ENCODE measurements at regions not wholly inside any gene's neighbourhood (a gene's known extent, or its start where the extent isn't known, plus 50 kb on each side); places are given as distances from the start of the nearest gene placed in this dataset.
A peak's percentile ranks its signal among the peaks of the same experiment; 100 is the strongest.

DNA sequence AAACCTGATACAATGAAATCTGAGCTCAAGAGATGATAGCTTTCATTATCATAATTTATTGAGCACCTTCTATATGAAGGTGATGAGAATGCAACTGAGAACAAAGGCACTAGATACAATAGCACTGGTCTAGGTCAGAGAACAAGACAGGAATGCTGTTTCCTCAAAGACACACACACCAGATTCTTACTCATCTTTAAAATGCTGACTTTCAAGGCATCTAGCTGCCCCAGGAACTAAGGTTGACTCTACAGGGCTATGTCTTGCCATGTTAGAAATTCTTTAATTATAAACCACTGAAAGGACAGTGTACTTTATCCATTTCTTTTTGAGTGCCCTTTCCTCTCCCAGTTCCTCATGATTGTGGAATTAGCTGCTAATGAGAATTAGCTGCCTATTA, 195.4 kb upstream of the RMST start:
- H3K4me3 ChIP-seq (ENCODE audit: low read depth, low read length): no peak overlapping the region
- DNase-seq (ENCODE audit: low read depth): no peak
- TF ChIP-seq, protein P1, sequence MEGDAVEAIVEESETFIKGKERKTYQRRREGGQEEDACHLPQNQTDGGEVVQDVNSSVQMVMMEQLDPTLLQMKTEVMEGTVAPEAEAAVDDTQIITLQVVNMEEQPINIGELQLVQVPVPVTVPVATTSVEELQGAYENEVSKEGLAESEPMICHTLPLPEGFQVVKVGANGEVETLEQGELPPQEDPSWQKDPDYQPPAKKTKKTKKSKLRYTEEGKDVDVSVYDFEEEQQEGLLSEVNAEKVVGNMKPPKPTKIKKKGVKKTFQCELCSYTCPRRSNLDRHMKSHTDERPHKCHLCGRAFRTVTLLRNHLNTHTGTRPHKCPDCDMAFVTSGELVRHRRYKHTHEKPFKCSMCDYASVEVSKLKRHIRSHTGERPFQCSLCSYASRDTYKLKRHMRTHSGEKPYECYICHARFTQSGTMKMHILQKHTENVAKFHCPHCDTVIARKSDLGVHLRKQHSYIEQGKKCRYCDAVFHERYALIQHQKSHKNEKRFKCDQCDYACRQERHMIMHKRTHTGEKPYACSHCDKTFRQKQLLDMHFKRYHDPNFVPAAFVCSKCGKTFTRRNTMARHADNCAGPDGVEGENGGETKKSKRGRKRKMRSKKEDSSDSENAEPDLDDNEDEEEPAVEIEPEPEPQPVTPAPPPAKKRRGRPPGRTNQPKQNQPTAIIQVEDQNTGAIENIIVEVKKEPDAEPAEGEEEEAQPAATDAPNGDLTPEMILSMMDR (IDR thresholded peaks at IDR 0.05; ENCODE audit: low read depth, low read length, missing control alignments): no peak
- in situ Hi-C loops (cut with HindIII; ENCODE audit: low sequenced_read_pairs): no loop called here

DNA sequence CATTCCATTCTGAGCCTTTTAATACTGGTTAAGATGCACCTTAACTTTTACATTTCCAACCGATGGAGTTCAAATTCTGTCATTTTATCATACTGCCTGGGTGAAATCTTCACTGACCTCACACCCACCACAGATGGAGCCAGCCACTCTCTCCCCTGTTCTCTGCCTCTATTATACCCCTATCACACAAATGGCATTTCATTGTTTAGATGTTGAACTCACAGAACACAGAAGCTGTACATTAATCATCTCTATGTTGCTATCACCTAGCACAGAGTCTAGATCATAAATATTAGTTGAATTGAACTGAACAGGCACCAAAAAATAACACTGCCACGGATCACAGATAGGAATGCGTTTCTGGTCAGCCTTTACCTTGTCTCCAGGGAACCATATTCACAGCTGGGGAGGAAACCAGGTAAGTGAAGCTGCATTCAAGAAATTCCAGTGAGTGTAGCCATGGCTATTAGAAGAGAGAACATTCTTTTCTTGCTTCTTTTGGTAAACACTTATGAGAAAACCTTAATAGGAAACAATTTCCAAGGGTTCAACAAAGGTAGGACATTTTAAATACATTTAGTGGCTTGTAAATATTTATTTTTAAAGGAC, 194.9 kb upstream of the RMST start:
- H3K4me3 ChIP-seq (ENCODE audit: low read depth, low read length): no peak overlapping the region
- in situ Hi-C loops (cut with HindIII; ENCODE audit: low sequenced_read_pairs): no loop called here
- TF ChIP-seq, protein P1 (IDR thresholded peaks at IDR 0.05; ENCODE audit: low read depth, low read length, missing control alignments): no peak
- DNase-seq (ENCODE audit: low read depth): no peak

DNA sequence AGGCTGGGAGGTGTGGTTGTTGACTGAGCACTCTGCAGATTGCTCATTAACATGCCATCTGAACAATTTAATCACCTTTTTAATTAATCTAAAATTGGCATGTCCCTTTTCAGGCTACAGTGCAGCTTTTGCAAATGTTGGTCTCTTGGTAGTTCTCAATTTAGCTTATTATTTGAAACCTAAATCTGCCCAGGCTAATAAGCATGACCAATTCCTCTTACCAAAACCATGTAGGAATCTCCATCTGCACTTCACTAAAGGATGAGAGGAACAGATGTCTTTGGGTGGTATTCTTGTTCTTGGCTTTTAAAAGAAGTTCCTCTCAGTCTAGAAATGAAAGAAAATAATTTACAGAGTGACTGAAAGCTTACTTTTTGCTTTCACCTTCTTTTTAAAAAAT, 190.1 kb upstream of the RMST start:
- no peak overlapping the region for H3K4me3 ChIP-seq (ENCODE audit: low read depth, low read length)
- in situ Hi-C loops (cut with HindIII; ENCODE audit: low sequenced_read_pairs): loop anchor here (5.0 kb wide), 1 partner anchor 50 kb away; no protein-coding TSS in a partner anchor
- TF ChIP-seq, protein P1 (IDR thresholded peaks at IDR 0.05; ENCODE audit: low read depth, low read length, missing control alignments): no peak
- DNase-seq (ENCODE audit: low read depth): no peak

DNA sequence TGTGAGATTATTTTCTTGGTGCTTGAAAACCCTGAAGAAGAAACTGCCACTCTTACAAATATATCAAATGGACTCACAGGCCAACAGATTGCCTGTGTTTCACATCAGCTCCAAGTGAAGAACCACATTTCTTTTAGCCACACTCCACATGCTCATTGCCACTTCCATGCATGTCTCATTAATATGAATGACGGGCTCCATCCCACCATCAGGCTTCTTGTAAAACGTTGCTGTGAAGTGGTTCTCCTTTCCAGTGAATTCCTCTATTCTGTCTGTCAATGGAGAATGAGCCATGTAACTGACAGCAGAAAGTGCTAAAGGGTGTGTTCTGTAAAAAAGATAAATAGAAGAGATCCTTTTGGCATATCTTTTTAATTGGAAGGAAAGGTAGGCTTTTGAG, 188.2 kb upstream of the RMST start:
- no peak for DNase-seq (ENCODE audit: low read depth)
- TF ChIP-seq, protein P1 (IDR thresholded peaks at IDR 0.05; ENCODE audit: low read depth, low read length, missing control alignments): no peak
- H3K4me3 ChIP-seq (ENCODE audit: low read depth, low read length): no peak overlapping the region
- in situ Hi-C loops (cut with HindIII; ENCODE audit: low sequenced_read_pairs): loop anchor here (5.0 kb wide), 1 partner anchor 52 kb away; no protein-coding TSS in a partner anchor

DNA sequence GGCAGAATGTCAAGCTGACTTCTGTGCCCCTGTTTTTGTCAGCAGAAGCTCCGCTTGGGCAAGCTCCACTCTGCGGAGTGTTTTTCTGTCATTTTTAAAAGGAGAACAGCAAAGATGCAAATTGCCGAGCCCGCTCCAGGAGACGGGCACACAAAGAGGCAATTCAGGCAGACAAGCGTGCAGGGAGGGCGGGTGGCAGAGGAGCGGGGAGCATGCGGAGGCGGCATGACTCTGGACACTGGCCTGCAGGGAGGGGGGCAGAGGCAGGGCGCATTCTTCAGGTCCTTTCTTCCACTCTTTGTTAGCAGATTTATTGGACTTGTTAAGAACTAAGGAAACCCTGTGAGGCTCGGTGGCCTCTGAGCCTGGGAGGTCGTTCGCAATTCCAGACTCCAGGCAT, 187.3 kb upstream of the RMST start:
- no peak for DNase-seq (ENCODE audit: low read depth)
- H3K4me3 ChIP-seq (ENCODE audit: low read depth, low read length): peak overlapping the region; percentile 7
- TF ChIP-seq, protein P1 (IDR thresholded peaks at IDR 0.05; ENCODE audit: low read depth, low read length, missing control alignments): no peak
- in situ Hi-C loops (cut with HindIII; ENCODE audit: low sequenced_read_pairs): no loop called here

DNA sequence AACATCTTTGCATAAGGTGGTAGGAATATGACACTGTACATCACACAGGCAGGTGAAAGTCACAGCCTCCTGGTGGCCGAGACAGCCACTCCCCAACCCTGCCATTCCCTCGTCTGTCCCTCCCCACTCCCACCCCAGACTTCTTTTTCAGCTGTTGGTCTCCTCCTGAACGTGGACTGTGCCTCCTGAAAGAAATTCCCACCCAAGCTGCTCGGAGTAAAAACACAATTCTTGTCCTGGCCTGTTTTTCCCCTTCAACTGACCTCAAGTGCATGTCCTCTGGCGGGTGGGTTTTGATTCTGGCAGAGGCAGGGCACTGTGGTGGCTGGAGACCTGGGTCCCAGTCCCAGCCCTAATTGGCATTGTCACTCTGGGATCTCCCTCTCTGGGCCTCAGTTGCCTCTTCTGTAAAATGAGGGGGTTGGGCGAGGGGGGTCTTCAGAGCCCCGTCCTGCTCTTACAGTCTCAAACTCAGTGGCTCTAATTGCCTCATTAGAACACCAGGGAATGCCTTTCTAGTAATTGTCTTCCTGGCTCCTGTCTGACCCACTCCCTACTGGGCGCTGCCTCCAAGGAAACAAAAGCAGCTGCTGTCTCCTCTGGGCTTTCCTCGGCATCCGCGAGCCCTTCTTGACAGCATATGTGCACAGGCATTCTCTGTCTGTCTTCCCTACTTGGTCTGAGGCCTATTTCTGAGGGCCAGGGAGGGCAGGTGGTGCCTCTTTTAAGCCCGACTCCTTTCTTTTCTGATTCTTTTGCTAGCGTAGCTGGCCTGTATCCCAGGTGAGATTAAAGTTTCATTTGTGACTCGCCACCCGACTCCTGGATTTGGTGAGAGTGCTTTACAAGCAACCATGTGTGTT, 186.6 kb upstream of the RMST start:
- TF ChIP-seq, protein P1 (IDR thresholded peaks at IDR 0.05; ENCODE audit: low read depth, low read length, missing control alignments): no peak
- DNase-seq (ENCODE audit: low read depth): no peak
- no peak overlapping the region for H3K4me3 ChIP-seq (ENCODE audit: low read depth, low read length)
- in situ Hi-C loops (cut with HindIII; ENCODE audit: low sequenced_read_pairs): no loop called here

Data from astrocyte of the cerebellum (primary cell).